NCI-H226 (cell line): ENCODE measurements at regions not wholly inside any gene's neighbourhood (a gene's known extent, or its start where the extent isn't known, plus 50 kb on each side); places are given as distances from the start of the nearest gene placed in this dataset.

ENCODE experiments used
- DNase-seq: peaks from one replicate; pipeline ENCODE4 v3.0.0-alpha.2; 2015

GRCh38 chr3:107315141-107315540, 62.1 kb upstream of the CCDC54 start:
- DNase-seq = peak; percentile 3

GRCh38 chr3:107323723-107324122, 53.5 kb upstream of the CCDC54 start:
- DNase-seq = no peak

- no peak for DNase-seq
Measured at GRCh38 chr3:107325446-107325845, 51.8 kb upstream of the CCDC54 start.
